ENCODE measurements at regions not wholly inside any gene's neighbourhood (a gene's known extent, or its start where the extent isn't known, plus 50 kb on each side); places are given as distances from the start of the nearest gene placed in this dataset.

DNA sequence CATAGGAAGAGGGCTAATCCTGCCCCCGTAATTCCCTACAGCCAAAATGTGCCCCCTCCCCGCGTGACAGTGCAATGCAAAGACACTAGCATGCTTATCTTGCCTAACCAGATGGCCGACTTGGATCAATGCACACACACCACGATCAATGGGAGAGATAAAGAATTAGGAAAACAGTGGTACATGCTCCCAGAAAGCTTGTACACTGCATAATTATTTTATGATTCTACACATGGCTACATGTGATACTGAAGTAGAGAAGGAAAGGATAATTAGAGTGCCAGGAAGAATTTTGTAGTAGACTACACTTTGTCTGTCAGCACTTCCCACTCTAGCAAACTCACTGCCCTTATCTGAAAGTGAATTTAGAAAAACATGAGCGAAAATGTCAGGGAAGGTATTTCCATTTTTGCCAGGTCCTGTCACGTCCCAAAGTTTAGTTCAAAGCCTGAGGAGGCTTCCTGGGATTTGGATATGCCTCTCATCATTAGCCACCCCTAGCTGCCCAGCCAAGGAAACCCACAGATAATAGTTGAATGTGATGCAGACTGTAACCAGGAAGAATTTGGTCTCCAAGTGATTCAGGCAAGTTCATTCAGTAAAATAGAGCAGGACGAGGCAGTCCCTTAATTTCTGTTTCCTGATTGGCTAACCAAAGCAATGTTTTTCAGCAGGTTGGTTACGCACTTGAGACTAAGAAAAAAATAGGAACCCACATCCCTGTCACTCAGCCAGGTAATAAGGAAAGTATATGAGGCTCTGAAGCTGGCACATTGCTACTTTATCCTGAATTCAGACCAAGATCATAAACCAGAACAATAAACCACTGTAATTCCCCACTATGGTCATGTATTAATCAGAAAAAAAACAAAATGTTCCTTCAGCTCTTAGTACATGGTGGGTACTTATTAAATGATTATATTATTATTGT, 199.6 kb upstream of the OTX2 start:
- TF ChIP-seq, protein P1, sequence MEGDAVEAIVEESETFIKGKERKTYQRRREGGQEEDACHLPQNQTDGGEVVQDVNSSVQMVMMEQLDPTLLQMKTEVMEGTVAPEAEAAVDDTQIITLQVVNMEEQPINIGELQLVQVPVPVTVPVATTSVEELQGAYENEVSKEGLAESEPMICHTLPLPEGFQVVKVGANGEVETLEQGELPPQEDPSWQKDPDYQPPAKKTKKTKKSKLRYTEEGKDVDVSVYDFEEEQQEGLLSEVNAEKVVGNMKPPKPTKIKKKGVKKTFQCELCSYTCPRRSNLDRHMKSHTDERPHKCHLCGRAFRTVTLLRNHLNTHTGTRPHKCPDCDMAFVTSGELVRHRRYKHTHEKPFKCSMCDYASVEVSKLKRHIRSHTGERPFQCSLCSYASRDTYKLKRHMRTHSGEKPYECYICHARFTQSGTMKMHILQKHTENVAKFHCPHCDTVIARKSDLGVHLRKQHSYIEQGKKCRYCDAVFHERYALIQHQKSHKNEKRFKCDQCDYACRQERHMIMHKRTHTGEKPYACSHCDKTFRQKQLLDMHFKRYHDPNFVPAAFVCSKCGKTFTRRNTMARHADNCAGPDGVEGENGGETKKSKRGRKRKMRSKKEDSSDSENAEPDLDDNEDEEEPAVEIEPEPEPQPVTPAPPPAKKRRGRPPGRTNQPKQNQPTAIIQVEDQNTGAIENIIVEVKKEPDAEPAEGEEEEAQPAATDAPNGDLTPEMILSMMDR (IDR thresholded peaks at IDR 0.05 in 8 of 11, conservative IDR thresholded peaks at IDR 0.05 in 3 of 11), result no peak
- no peak for TF ChIP-seq POLR2A (IDR thresholded peaks at IDR 0.05)

Data from spleen (tissue), 7 donors.